Activated naive CD8-positive, alpha-beta T cell treated with anti-CD3 and anti-CD28 coated beads, Interleukin-2, amount 10 ng/mL, durations not matched to agents 7 days and 5 days (primary cell): ENCODE measurements at regions not wholly inside any gene's neighbourhood (a gene's known extent, or its start where the extent isn't known, plus 50 kb on each side); places are given as distances from the start of the nearest gene placed in this dataset.
A peak's percentile ranks its signal among the peaks of the same experiment; 100 is the strongest.

Source experiments
- ATAC-seq: fragments of 150-1000 bp; cut with Tn5 transposase; one replicate; pipeline ENCODE4 v1.10.0; 2021; ENCODE audit warnings: low read depth, moderate library complexity
- POLR2A ChIA-PET: fragments of 350-600 bp; sonication (Branson Sonifier 250); formaldehyde crosslinking; loops from one replicate; lab custom pipeline; 2021; ENCODE audit warnings: antibody characterized with exemption; lab: Charles Lee
- DNase-seq: peaks from one replicate; pipeline ENCODE4 v3.0.0; 2021
- H3K27ac Mint-ChIP-seq: one replicate; pipeline ENCODE4 v1.8.0; 2022; ENCODE audit warnings: mild to moderate bottlenecking, mixed read lengths
- H3K27me3 Mint-ChIP-seq: one replicate; pipeline ENCODE4 v1.8.0; 2022; ENCODE audit warnings: mild to moderate bottlenecking, moderate library complexity, mixed read lengths
- H3K36me3 Mint-ChIP-seq: one replicate; pipeline ENCODE4 v1.8.0; 2021; ENCODE audit warnings: mild to moderate bottlenecking, mixed read lengths
- H3K4me1 Mint-ChIP-seq: one replicate; pipeline ENCODE4 v1.8.0; 2021; ENCODE audit warnings: mixed read lengths
- H3K4me3 Mint-ChIP-seq: one replicate; pipeline ENCODE4 v1.8.0; 2022; ENCODE audit warnings: mild to moderate bottlenecking, moderate library complexity, mixed read lengths
- H3K9me3 Mint-ChIP-seq: one replicate; pipeline ENCODE4 v1.8.0; 2021; ENCODE audit warnings: mixed read lengths

DNA sequence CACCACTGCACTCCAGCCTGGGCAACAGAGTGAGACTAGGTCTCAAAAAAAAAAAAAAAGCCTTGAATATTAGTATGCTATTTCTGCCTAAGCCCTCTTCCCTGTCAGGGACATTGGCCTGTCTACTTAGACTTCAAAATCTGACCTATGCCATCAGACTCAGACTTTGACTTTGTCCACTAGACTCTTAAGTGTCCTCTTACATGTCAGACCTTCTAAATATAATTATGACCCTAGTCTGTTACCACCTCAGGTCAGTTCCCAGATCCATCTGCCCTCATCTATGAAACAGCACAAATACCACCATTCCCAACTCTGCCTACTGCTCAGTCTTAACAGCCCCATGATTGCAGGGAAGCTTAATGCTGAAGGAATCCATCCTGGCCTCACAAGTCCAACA lies 244.6 kb downstream of the ZEB2 start:
- no peak for ATAC-seq
- POLR2A ChIA-PET: no interaction called here

DNA sequence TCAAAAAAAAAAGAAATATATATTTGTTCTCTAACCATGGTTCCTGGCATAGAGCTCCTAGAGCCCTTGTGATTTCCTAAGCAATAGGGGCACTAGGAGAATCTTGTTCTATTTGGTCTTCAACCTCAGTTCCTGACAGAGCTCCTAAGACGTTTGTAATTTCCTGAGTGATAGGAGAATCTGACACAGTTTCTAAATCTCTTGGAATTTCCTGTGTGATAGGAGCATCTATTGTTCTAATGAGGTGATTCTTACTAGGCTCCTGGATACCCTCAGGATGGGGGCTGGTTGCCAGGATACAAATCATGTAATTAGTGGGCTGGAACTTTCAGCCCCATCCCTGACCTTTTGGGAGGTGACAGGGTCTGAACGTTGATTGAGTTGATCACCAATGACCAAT lies 245.8 kb downstream of the ZEB2 start:
- POLR2A ChIA-PET: no interaction called here
- DNase-seq: no peak
- H3K4me1 Mint-ChIP-seq: peaks cover 10% of the 10 kb centered on the region
- ATAC-seq: no peak
- no peak overlapping the region for H3K4me3 Mint-ChIP-seq
- H3K27ac Mint-ChIP-seq: no peak overlapping the region
- no peaks in the 10 kb centered on the region for H3K27me3 Mint-ChIP-seq
- H3K36me3 Mint-ChIP-seq: peaks cover 6% of the 10 kb centered on the region
- no peaks in the 10 kb centered on the region for H3K9me3 Mint-ChIP-seq

More for the DNA sequence above, 244.6 kb downstream of the ZEB2 start:
- peaks cover 6% of the 10 kb centered on the region for H3K36me3 Mint-ChIP-seq
- H3K27ac Mint-ChIP-seq: no peak overlapping the region
- no peak overlapping the region for H3K4me3 Mint-ChIP-seq
- no peaks in the 10 kb centered on the region for H3K27me3 Mint-ChIP-seq
- H3K9me3 Mint-ChIP-seq: no peaks in the 10 kb centered on the region
- DNase-seq: no peak
- peaks cover 11% of the 10 kb centered on the region for H3K4me1 Mint-ChIP-seq

DNA sequence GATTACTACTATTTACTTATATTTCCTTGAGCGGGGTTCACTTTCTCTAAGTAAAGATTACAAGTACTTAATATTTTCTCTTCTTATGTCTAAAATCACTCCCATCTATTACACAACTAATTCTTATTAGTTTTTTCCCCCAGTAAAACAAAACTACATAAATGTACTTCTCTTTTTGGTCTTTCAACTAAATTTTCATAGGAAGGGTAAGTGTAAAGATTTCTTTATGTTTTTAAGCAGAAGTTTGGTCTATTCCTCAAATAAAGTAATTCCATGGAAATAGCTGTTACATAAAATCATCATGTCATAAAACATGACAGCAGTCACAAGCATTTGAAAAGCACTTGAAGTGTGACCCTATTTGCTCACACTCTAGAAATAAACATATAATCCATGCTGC lies 249.0 kb downstream of the ZEB2 start:
- POLR2A ChIA-PET: no interaction called here
- Mint-ChIP-seq H3K27me3 (no peaks in the 10 kb centered on the region), H3K27ac (no peak overlapping the region), H3K4me1 (peaks cover 18% of the 10 kb centered on the region), H3K36me3 (peaks cover 4% of the 10 kb centered on the region), H3K9me3 (no peaks in the 10 kb centered on the region), H3K4me3 (no peak overlapping the region)
- no peak for DNase-seq
- ATAC-seq: no peak

DNA sequence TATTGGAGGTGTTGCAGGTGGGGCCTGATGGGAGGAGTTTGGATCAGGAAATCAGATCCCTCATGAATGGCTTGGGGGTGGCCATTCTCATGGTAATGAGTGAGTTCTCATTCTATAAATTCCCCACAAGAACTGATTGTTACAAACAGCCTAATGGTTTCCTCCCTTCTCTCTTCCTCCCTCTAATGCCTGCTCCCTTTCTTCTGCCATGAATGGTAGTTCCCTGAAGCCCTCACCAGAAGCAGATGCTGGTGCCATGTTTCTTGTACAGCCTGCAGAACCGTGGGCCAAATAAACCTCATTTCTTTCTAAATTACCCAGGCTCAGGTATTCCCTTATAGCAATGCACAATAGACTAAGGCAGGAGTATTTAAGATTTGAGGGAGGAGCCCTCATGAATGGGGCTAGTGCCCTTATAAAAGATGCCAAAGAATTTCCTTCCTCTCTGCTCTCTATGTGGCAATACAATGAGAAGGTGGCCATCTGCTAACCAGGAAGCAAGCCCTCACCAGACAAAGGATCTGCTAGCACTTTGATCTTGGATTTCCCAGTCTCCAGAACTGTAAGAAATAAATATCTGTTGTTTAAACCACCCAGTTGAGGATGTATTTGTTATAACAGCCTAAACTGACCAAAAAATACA lies 251.8 kb downstream of the ZEB2 start:
- no peak overlapping the region for H3K4me3 Mint-ChIP-seq
- POLR2A ChIA-PET: no interaction called here
- H3K27ac Mint-ChIP-seq: no peak overlapping the region
- H3K9me3 Mint-ChIP-seq: peaks cover 3% of the 10 kb centered on the region
- H3K36me3 Mint-ChIP-seq: peaks cover 8% of the 10 kb centered on the region
- no peaks in the 10 kb centered on the region for H3K27me3 Mint-ChIP-seq
- no peak for ATAC-seq
- H3K4me1 Mint-ChIP-seq: peaks cover 22% of the 10 kb centered on the region
- no peak for DNase-seq

DNA sequence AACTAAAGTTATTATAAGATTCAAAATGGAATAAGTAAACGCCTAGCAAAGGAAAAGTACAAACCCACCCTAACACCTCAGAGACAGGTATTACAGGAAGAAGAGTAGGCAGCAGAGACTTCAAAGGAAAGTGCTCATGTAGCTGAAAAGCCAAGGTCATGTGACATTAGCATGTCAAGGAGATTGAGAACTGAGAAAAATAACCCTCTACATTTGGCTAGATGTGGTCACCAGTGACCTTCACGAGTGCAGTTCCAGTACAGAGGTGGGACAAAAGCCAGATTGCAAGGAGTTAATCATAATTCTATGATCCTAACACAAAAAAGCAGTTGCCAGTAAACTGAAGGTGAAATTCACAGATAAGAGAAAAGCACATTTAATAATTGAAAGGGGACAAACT lies 252.7 kb downstream of the ZEB2 start:
- Mint-ChIP-seq H3K9me3 (peaks cover 3% of the 10 kb centered on the region), H3K36me3 (peaks cover 8% of the 10 kb centered on the region), H3K27ac (peak overlapping the region; percentile 6), H3K27me3 (no peaks in the 10 kb centered on the region), H3K4me3 (peak overlapping the region; percentile 25), H3K4me1 (peaks cover 22% of the 10 kb centered on the region)
- ATAC-seq (peak; percentile 81), DNase-seq (no peak)
- POLR2A ChIA-PET: no interaction called here

DNA sequence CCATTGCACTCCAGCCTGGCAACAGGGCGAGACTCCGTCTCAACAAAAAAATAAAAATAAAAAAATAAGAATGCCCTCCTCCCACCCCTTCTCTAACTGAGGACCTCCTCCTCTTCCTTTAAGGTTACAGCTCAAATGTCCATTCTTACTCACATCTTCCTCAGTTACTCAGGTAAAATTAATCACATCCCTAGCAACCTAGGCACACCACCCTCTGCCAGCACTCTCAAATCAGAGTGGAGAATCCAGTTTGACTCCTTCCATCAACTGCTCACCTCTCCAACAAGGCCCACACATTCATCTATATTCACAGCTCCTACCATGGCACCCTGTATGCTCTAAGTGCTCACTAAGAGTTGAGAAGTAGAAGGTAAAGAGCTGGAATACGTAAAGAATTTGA lies 254.3 kb downstream of the ZEB2 start:
- DNase-seq: no peak
- no peak overlapping the region for H3K27ac Mint-ChIP-seq
- no peaks in the 10 kb centered on the region for H3K27me3 Mint-ChIP-seq
- peaks cover 3% of the 10 kb centered on the region for H3K9me3 Mint-ChIP-seq
- peaks cover 11% of the 10 kb centered on the region for H3K36me3 Mint-ChIP-seq
- H3K4me1 Mint-ChIP-seq: peaks cover 27% of the 10 kb centered on the region
- POLR2A ChIA-PET: no interaction called here
- no peak for ATAC-seq
- H3K4me3 Mint-ChIP-seq: no peak overlapping the region

DNA sequence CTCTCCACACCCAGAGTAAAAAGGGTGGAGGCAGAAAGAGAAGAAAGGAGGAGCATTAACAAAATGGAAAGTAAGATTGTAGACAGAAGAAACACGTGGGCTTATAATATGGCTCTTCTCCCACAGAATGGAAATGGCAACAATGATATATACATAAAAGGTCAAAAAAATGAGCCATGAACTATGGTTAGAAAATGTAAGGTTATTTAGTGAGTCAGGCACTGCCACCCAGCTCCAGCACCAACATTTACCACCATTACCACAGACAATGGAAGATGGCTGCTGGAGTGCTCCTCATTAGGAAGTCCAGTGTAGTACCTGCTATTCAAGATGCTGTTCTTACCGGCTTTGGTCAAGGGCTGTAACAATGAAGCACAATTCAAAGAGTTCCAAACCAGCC lies 258.0 kb downstream of the ZEB2 start:
- Mint-ChIP-seq H3K4me3 (no peak overlapping the region), H3K4me1 (peaks cover 19% of the 10 kb centered on the region), H3K36me3 (peaks cover 29% of the 10 kb centered on the region), H3K27ac (peak overlapping the region; percentile 25), H3K27me3 (no peaks in the 10 kb centered on the region), H3K9me3 (peaks cover 11% of the 10 kb centered on the region)
- no peak for DNase-seq
- ATAC-seq: no peak
- POLR2A ChIA-PET: no interaction called here

DNA sequence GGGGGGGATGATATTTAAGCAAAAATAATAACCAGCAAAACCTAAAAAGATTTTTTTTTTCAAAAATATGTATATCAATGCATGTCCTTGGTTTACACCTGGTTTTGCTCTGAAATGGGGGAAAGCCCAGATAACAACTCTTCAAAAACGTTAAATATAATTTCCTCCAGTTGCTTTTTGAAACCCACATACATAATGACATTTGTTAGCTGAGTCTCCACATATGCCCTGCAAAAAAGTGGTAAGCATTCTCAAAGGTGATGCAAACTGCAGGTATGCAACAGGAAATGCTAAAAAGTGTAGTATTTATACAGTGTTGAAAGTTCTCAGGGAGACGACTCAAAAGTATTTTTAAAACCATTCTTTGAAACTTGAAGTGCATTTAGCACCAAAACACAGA lies 258.6 kb downstream of the ZEB2 start:
- H3K9me3 Mint-ChIP-seq: peaks cover 13% of the 10 kb centered on the region
- no peaks in the 10 kb centered on the region for H3K27me3 Mint-ChIP-seq
- peaks cover 32% of the 10 kb centered on the region for H3K36me3 Mint-ChIP-seq
- DNase-seq (no peak), ATAC-seq (peak; percentile 41)
- no peak overlapping the region for H3K27ac Mint-ChIP-seq
- POLR2A ChIA-PET: no interaction called here
- peak overlapping the region; percentile 15 for H3K4me3 Mint-ChIP-seq
- peaks cover 20% of the 10 kb centered on the region for H3K4me1 Mint-ChIP-seq

DNA sequence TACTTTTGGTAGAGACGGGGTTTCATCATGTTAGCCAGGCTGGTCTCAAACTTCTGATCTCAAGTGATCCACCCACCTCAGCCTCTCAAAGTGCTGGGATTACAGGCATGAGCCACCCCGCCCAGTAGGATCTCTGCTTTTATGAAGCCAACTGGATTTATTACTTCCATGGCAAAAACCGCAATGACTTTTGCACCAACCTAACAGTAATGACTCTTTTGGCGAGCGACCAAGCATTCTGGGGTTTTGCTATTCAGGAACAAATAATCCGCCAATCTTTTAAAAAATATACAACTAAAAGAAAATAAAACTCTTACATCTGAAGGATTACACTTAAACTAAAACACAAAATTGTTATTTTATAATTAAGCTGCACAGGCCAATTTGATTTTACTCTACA lies 260.6 kb downstream of the ZEB2 start:
- H3K27me3 Mint-ChIP-seq: no peaks in the 10 kb centered on the region
- H3K9me3 Mint-ChIP-seq: peaks cover 18% of the 10 kb centered on the region
- no peak for ATAC-seq
- no peak overlapping the region for H3K4me3 Mint-ChIP-seq
- DNase-seq: no peak
- POLR2A ChIA-PET: no interaction called here
- peaks cover 17% of the 10 kb centered on the region for H3K4me1 Mint-ChIP-seq
- no peak overlapping the region for H3K27ac Mint-ChIP-seq
- peaks cover 40% of the 10 kb centered on the region for H3K36me3 Mint-ChIP-seq

DNA sequence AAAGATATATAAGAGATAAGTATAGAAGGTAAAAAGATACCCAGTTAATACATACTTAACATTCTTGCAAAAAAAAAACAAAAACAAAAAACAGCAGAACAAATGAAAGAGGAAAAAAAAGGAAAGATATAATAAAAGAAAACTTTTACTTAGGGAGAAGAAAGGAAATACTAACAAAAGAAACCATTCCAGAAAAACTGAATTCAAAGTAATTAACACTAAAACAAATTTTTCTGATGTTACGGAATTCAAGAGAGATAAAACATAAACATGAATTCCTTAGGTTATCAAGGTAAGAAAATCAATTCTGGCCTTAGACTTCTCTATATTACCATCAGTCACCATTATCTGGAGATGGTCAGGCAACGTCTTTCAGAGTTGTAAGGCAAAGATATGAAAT lies 261.8 kb downstream of the ZEB2 start:
- Mint-ChIP-seq H3K4me3 (no peak overlapping the region), H3K27ac (no peak overlapping the region), H3K27me3 (no peaks in the 10 kb centered on the region), H3K4me1 (peaks cover 17% of the 10 kb centered on the region), H3K36me3 (peaks cover 43% of the 10 kb centered on the region), H3K9me3 (peaks cover 23% of the 10 kb centered on the region)
- ATAC-seq (no peak), DNase-seq (no peak)
- POLR2A ChIA-PET: interaction anchor here (0.5 kb wide), 1 partner anchor 26 kb away, joined by 3 read pairs; no protein-coding TSS in a partner anchor

DNA sequence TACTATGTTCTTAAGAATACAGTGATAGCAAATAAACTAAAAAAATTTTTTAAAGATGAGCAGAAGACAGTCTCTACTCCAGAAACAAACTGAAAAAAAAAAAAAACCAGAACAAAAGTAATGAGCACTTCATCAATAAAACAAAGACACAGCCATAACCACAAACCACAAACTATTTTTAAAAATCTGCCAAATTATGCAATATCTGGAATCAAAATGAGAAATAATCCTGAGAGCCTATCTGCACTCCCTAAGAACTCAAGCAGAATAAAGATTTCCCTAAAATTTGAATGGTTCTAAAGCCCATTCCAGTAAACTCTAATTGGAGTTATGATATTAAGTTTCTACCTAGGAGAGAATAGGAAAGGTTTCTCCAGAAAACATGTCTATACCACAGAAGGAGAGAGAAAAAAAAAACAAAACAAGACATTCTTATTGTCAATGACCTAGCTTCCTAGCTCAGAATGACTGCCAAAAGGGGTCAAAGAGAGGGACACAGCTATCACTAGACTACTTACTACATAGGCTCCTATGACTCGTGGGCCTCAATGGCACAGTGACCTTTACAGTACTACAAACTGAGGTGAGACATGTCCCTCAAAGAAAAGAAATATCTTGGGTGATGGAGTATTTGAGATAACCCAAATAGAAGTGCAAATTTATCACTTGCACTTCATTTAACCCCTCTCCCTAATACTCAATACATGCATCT lies 262.8 kb downstream of the ZEB2 start:
- H3K27ac Mint-ChIP-seq: no peak overlapping the region
- peaks cover 51% of the 10 kb centered on the region for H3K36me3 Mint-ChIP-seq
- DNase-seq (no peak), ATAC-seq (no peak)
- peaks cover 17% of the 10 kb centered on the region for H3K4me1 Mint-ChIP-seq
- H3K4me3 Mint-ChIP-seq: no peak overlapping the region
- H3K9me3 Mint-ChIP-seq: peaks cover 31% of the 10 kb centered on the region
- POLR2A ChIA-PET: no interaction called here
- no peaks in the 10 kb centered on the region for H3K27me3 Mint-ChIP-seq

DNA sequence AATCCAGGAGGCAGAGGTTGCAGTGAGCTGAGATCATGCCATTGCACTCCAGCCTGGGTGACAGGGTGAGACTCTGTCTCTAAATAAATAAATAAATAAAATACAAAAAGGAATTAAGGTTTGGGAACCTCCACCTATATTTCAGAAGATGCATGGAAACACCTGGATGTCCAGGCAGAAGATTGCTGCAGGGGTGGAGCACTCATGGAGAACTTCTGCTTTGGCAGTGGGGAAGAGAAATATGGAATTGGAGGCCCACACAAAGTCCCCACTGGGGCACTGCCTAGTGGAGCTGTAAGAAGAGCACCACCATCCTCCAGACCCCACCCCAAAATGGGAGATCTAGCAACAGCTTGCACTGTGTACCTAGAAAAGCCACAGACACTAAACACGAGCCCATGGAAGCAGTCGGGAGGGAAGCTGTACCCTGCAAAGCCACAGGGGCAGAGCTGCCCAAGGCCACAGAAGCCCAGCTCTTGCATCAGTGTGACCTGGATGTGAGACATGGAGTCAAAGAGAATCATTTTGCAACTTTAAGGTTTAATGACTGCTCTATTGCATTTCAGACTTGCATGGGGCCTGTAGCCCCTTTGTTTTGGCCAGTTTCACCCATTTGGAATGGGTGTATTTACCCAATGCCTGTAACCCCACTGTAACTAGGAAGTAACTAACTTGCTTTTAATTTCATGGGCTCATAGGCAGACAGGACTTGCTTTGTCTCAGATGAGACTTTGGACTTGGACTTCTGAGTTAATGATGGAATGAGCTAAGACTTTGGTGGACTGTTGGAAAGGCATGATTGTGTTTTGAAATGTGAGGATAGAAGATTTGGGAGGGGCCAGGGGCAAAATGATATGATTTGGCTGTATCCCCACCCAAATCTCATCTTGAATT lies 265.3 kb downstream of the ZEB2 start:
- peaks cover 31% of the 10 kb centered on the region for H3K9me3 Mint-ChIP-seq
- no peak for ATAC-seq
- H3K4me3 Mint-ChIP-seq: no peak overlapping the region
- H3K4me1 Mint-ChIP-seq: peaks cover 10% of the 10 kb centered on the region
- DNase-seq: no peak
- POLR2A ChIA-PET: no interaction called here
- no peak overlapping the region for H3K27ac Mint-ChIP-seq
- H3K27me3 Mint-ChIP-seq: no peaks in the 10 kb centered on the region
- H3K36me3 Mint-ChIP-seq: peaks cover 49% of the 10 kb centered on the region

DNA sequence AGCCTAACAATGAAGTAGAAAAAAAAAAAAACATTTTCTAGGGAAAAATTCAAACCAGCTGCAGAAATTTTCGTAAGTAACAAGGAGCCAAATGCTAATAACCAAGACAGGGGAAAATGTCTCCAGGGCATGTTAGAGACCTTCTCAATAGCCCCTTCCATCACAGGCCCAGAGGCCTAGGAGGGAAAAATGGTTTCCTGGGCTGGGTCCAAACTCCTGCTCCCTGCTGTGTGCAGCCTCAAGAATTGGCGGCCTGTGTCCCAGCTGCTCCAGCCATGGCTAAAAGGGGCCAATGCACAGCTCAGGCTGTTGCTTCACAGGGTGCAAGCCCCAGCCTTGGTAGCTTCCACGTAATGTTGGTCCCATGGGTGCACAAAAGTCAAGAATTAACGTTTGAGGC lies 266.2 kb downstream of the ZEB2 start:
- H3K36me3 Mint-ChIP-seq: peaks cover 44% of the 10 kb centered on the region
- DNase-seq: no peak

More for the DNA sequence above, 266.2 kb downstream of the ZEB2 start:
- H3K4me3 Mint-ChIP-seq: no peak overlapping the region
- ATAC-seq: no peak
- peaks cover 10% of the 10 kb centered on the region for H3K4me1 Mint-ChIP-seq
- H3K27me3 Mint-ChIP-seq: no peaks in the 10 kb centered on the region
- POLR2A ChIA-PET: no interaction called here
- H3K9me3 Mint-ChIP-seq: peaks cover 31% of the 10 kb centered on the region
- H3K27ac Mint-ChIP-seq: no peak overlapping the region
